NCI-H2081 treated with DMSO at 0.1 percent for 48 hours (cell line): ENCODE measurements at regions not wholly inside any gene's neighbourhood (a gene's known extent, or its start where the extent isn't known, plus 50 kb on each side); places are given as distances from the start of the nearest gene placed in this dataset.

Source experiments
- DNase-seq: peaks from one replicate; lab custom pipeline; 2025; lab: John Stamatoyannopoulos, UW

DNA sequence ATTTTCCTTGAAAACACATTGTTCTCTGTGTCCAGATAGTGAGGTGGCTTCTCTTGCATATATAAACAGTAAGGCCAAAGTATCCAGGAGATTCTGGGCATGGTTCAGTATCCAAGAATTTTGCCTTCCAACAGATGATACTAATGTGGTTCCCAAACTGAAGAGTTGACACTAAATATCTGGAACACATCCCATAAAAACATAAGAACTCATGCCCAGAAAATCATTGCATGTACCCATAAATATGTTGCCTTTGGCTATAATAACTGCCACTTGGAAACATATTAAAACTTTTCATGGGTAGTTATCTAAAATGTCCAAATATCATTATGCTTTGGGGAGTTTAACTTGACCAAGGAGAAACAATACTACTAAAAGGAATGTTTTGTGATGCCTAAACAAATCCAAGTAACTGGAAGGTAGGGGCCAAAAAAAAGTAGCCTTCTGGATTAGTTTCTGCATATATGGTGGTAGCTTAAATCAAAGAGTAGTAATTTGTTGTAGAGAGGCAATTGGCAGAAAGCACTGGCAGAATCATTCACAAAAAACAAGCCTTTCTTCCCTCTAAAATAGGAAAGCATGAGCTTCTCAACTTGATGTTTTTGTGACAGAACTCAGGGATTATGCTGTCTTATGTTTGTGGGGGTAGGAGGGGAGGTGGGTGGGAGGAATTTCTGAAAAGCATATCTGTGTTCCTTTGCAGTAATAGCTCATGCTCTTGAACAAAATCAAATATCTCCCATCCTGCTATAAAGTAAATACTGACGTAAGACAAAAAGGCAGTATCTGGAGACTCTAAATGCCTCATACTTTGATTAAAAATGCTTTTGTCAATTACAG lies 753.9 kb downstream of the TUSC7 start:
- DNase-seq = no peak

DNA sequence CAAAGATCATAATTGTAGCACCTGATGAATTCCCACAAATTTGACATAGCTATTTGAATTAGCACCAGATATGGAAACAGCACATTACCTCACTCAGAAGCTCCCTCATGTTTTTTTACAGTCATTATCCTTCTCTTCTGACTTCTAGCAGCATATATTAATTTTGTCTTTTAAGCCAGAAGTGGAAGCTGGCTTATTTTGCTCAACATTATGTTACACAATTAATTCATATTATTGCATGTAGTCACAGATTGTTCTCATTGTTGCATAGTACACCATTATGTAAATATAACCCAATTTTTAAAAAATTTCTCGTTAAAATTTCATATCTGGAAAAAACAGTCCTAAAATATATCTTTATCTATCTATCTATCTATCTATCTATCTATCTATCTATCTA lies 762.3 kb downstream of the TUSC7 start:
- no peak for DNase-seq

DNA sequence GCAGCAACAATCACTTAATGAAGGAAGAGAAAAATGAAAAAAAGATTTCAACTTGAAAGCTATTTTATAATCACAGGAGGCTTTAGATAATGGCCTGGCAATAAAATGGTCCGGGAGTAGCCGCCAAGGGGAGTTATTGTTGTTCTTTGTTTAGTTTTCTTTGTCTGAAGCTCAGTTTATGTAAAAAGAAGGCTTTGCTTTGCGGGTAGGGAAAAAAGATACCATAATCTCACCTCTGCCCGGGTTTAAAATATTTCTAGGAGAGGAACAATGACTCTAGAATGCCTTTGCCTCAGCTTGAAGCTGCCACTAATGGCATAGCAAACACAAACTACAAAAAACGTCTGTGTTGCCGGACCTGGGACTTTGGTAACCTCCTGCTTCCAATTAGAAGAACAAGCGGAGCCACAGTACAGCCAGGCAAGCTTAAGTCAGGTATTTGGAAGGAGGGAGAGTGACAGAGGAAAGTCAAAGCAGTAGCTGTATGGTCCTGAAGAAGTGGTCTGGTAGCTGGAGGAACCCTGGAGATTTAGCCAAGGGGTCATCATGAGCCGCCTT lies 764.5 kb downstream of the TUSC7 start:
- peak; percentile 7 for DNase-seq

DNA sequence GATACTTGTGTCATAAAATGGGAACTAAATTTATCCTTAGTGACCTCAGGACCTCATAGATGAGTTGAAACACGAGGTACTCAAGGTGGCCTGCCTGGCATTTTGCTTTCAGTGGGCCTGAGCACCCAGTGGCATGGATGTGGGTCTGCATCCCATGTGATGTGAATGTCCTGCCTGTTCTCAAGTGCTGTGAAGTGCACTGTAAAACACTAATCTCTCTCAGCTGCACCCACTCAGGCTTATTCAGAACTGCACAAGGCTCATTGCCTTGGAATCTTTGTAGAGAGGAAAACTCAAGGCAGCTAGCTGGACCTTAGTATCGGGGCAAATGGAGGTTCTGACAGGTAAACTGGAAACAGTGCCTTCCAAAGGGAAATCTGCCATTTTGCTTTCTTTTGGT lies 767.0 kb downstream of the TUSC7 start:
- DNase-seq = no peak

DNA sequence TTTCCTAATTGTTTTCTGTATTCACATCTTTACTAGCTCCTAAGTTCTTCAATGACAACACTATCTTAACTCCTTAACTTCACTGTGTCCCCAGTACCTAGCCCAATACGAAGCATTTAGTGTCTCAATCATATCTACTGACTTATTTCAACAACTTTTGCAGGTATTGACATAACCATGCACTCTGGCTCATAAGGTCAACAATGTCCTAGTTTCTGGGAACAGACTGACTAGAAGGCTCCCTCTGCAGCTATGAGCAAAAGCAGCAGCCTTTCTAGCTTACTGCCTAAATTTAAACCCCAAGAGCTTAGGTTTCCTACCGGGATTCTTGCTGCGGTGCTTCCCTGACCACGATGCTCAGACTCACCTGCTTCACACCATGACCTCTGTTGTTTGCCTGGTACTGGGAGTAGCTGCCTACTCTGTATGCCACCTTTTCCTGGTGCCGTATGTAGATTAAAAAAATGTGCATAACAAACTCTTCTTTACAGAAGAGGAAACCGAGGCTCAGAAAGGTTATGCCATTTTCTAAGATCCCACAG lies 767.7 kb downstream of the TUSC7 start:
- DNase-seq = no peak

DNA sequence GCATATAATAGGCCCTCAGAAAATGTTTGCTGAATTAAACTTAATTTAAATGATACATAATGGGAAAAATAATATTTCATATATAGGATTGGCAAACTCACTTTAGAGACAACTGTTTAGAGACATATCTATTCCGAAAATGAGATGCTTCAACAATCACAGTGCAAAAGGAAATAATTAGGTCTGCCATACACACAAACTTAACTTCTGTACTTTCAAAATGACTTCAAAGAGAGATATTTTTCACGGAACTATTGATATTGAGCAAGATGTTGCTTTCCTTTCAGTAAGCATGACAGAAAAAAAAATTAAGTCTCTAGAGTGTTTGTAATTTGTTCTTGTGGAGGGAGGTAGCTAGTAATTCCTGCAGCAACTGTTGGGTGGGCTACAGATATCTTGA lies 769.5 kb downstream of the TUSC7 start:
- no peak for DNase-seq

DNA sequence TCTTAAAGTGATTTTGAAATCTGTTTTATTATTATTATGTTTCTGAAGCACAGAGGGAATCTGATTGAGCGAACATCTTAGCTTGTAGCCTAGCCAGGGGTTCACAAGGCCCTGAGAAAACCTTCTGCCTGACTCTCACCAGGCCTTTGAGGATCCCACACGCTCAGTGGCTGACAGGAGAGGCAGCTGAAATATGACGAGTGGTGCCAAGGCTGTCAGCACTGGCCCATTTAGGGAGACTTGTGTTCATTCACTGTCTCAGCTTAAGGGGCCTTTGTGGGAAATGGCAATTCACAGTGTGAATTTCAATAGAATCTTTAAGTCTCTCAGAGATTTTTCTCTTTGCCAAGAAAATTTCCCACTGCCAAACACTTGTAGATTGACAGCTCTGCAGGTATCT lies 770.9 kb downstream of the TUSC7 start:
- DNase-seq = no peak

DNA sequence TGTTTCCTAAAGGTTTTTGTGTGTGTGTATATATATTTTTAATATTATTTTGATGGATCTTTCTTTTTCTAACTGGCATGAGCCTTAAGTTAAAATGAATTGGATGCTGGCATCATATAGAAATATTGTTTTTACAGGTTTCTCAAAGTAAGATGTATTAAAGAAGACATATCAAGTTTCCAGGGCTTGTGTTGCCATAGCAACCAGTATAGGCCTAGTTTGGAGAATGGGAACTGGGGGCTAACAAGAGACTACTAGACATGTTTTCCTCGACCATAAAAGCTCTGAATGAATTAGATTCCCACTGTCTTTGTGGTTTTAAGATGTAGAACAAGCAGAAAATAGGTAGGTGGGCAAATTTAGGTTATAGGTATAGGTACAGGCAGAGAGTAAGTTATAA lies 771.4 kb downstream of the TUSC7 start:
- DNase-seq = no peak

DNA sequence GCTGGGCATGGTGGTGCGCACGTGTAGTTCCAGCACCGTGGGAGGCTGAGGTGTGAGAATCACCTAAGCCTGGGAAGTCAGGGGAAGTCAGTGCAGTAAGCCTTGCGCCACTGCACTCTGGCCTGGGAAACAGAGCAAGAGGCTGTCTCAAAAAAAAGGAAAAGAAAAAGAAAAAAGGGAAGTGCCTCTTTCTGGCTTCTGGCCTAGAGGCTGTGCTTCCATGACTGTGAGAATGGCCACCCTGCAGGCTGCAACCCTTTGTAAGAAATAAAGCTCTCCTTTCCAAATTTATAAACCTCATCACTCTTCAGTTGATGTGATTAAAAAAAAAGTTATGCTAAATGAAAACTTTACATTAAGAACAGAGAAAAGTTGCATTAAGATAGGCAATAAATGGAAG lies 774.3 kb downstream of the TUSC7 start:
- DNase-seq = no peak

DNA sequence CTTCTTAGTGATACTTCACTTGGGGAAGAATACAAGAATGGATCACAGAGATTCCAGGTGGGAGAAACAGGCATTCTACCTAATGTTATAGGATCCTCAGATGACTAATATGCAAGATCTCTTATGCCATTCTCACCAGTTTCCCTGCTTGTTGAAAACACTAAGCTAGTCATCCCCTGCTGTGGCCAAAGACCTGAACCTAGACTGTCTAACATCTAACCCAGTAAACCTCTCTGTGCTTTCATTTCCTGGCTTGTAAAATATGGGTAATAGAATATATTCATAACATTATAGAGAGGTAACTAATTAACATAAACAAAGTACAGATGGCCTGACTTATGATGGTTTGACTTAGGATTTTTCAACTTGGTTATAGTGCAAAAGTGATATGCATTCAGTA lies 776.3 kb downstream of the TUSC7 start:
- no peak for DNase-seq

DNA sequence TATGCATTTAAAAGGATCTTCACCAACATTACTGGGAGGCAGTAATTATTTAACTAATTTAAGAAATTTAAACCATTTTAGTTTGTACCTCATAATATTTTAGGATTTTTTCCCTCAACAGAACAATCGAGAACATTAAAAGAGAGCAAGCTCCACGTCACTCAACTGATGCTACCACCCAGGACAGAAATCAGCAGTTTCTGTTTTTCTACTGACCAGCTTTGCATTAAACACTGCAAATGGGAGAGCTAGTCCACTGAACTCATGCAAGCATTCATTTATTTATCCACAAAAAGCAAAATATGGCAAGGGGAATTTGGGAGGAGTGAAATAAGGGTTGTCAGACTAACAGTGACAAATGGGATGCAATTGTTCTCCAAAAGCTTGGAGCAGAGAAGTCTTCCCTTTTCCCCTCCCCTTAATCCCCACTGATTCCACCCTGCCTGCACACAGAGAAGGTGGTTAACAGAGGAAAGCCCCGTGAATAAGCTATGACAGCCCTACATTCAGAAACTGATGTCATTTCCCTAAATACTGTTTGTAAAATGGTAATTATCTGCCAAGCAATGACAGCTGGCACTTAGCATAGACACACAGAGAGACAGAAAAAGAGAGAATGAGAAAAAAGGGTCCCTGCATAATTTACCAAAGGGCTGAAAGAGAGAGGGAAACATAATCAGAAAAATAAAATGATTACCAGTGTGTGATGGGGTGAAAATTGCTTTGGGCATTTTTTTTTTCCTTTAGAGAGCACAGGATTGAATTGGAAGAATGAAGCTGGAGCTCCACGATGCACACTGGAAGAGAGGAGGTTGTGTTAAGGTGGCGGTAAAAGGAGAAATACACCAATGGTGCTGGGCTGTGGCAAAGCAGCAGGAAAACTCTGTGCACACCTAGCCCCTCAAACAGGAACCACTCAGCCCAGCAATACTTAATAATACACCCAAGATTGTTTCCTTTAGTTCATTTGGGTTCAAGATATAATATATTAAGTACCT lies 777.4 kb downstream of the TUSC7 start:
- peak; percentile 74 for DNase-seq

DNA sequence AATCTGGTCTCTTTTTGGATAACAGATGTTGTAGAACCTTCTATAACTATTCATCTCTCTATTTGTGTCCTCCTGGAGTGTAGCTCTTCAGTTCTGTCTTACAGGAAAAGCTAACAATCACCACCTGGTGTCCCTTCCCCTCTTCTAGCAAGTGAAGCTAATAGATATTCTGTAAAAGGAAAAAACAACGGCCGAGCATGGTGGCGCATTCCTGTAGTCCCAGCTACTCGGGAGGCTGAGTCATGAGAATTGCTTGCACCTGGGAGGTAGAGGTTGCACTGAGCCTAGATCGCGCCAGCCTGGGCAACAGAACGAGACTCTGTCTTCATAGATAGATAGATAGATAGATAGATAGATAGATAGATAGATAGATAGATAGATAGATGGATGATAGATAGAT lies 779.4 kb downstream of the TUSC7 start:
- no peak for DNase-seq

DNA sequence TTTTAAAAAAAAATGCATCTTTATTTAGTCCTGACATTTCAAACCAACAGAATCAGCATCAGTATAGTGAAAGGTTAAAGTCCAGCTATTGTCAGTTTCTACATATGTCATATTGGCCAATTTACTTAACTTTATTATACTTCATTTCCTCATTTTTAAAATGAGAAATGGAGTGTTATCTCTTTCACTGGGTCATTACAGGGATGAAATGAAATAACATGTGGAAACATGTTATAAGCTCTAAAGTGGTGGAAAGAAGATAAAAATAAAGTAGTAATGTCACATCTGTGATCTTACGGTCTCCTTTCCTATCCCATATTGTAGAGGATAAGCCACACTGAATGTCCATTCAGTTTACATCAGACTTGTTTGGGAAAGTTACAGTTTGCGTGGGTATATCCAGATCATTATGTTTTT lies 780.1 kb downstream of the TUSC7 start:
- no peak for DNase-seq

DNA sequence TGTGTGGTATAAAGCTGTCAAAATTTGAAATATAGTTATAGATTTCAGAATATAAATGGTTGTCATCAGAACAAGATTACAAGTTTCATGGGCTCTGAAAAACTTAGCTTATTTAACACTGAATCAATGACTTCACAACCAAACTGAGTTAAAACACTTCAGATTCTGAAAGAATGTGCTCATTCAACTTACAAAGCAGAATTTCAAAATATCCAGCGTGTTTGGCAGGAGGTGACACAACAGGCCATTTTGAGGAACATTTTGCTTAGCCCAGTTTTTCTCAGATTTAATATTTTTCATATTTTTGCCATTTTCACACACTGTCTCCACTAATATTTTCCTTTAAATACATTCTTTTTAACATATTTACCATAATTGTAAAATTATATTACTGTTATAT lies 781.1 kb downstream of the TUSC7 start:
- DNase-seq = no peak

DNA sequence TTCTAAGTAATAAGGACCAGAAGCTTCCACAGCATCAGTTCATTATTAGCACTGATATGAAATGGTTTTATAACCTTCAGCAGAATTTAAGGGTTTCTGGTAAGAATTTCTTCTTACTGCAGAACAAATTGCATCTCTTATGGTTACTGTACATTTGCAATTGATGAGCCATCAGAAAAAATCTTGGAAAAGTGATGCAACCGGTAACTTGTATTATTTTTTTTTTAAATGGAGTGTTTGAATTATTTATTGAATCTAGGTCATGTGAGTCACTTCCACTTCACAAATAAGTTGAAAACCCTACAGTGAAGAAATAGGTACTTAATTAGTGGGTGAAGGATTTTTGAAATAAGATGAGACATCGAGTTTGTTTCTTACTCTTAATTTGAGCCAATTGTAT lies 786.0 kb downstream of the TUSC7 start:
- no peak for DNase-seq

DNA sequence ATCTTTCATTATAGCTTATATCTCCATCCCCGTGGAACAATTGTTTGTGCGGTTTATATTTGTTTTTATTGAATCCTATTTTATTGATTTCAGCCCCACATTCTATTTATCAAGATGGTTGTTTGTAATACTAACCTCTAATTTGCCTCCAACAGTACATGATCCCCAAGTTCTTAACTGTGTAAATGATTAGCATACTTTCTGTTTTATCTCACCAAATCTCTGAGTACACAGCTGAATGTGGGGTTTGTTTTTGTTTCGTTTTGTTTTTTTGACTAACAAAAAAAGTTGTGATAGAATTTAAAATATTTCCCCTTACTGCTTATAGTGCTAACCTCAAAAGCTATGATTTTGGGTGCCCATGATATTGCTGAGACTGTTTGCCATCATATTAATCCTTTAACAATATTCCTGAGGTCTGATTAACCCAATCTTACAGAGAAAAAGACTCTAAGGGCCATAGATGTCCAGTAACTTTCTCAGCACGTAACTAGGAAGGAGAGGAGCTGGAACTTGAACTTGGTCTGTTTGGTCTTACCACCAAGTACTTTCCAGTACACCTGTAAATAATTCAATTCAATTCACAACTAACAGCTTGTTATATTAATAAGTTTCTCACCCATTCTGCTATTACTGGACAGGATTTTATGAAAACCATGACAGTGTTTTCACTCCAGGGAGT lies 789.8 kb downstream of the TUSC7 start:
- DNase-seq = no peak

DNA sequence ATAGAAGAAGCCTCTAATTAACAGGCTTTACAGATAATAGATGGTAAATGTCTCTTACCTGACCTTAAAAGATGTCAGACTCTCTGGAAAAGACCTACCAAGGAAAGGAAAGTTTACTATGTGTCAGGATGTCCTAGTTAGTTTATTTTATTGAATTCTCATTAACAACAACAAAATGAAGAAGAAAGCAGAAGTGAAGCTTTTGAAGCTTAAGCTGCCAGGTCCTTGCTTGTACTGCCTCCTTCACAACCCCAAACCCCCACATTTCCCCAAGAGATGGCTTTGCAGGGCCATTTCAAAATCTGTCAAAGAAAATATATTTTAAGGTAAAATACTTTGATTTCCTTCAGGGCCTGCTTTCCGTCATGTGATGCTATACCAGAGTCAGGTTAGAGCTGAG lies 798.4 kb downstream of the TUSC7 start:
- DNase-seq = no peak

DNA sequence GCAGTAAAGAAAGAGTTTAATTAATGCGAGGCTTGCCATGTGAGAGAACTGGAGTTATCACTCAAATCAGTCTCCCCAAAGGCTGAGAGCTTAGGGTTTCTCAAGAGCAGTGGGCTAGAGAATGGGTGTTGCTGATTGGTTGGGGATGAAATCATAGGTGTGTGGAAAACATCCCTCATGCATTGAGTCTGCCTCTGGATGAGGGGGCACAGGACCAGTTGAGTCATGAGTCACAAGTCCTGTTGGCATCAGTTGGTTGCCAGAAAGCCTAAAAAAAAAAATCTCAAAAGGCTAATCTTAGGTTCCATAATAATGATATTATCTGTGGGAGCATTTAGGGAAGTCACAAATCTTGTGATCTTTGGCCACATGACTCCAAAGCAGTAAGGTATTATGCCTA lies 800.3 kb downstream of the TUSC7 start:
- DNase-seq = no peak

DNA sequence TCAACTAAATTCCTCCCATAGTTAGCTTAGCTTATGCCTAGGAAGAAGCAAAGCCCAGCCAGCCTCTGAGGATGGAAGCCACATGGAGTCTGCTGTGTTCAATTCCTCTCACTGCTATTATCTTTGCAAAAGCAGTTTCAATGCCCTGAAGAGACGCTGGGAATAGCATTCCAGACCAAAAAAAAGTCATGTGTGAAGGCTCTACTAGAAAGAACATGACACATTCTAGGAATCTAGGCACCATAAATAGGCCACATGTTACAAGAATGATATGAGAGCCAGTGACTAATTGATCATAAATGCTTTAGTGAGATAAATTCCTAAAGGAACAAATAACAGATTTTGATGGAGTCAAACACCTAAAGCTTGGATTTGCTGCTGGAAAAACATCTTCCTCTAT lies 800.8 kb downstream of the TUSC7 start:
- no peak for DNase-seq

DNA sequence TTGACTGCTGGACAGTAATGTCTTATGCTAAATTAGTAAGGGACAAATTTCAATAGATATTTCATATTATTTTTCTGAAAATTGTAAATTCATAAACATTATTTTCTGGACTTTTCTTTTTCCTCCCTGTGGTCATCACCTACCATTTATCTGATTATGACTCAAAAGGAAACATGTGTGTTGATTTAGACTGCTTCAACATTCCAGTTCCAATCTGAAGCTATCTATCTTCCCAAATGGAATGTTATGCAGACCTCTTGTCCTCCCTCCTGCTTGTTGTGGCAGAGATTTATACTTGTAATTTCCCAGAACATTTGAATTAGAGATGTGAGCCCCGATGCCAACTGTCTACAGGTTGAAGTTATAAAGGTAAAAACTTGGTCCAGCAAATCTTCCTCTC lies 803.4 kb downstream of the TUSC7 start:
- no peak for DNase-seq

DNA sequence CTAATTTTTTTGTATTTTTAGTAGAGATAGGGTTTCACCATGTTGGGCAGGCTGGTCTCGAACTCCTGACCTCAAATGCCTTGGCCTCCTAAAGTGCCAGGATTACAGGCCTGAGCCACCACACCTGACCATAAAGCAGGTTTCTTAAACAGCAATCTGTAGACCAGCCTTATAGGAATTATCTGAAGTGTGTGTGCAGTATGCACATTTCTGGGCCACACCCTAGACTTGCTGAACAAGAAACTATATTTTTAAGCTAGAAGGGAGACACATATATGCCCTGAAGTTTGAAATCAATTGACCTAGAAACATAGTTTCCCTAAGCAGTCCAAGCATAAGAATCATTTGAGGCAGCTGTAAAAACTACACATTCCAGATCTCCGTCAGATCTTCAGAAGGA lies 805.7 kb downstream of the TUSC7 start:
- no peak for DNase-seq

DNA sequence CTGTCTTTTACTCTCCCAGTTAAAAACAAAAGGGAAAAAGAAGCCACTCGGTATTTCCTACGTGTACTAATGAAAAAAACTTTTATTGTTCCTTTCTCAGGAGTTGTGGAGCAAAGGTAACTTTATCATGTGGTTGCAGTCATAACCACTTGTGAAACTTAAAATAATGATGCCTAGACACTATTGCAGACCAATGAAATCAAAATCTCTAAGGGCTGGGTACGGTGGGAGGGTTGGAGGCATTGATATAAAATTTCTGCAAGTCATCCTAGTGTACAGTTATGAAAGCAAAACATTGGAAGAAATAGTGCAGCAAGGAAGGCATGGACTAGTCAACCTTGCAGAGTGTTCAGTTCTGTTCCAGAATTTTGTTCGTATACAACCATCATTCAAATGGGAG lies 808.8 kb downstream of the TUSC7 start:
- no peak for DNase-seq
